ENCODE measurements at regions not wholly inside any gene's neighbourhood (a gene's known extent, or its start where the extent isn't known, plus 50 kb on each side); places are given as distances from the start of the nearest gene placed in this dataset.
"Not testable (repeated sequence)": the region's sequence is repeated elsewhere in the genome, so short reads cannot be mapped to it uniquely, and the experiment has no call there.

- no peak overlapping the region for H3K27ac ChIP-seq
- no peak overlapping the region for H3K4me2 ChIP-seq
- H3K4me3 ChIP-seq = no peak overlapping the region
- H3K9me3 ChIP-seq = no peaks in the 10 kb centered on the region
- ChIA-PET CTCF (no interaction called here), POLR2A (no interaction called here)
- DNase-seq (ENCODE audit: low read depth in 1 of 2, low spot score in 1 of 2) (no peak), FAIRE-seq (no peak), ATAC-seq (no peak)
- peak; percentile 82 for TF ChIP-seq MAFK (IDR thresholded peaks at IDR 0.05; ENCODE audit: partially characterized antibody)
- TF ChIP-seq REST (IDR thresholded peaks at IDR 0.05) = no peak
- H3K4me1 ChIP-seq = peaks cover 29% of the 10 kb centered on the region
These were observed 1225.7 kb downstream of the OTOL1 start for GRCh38 chr3:162722337-162722736.

- H3K9me3 ChIP-seq; FAIRE-seq; POLR2A ChIA-PET; H3K4me2 ChIP-seq; CTCF ChIA-PET; H3K4me3 ChIP-seq; ATAC-seq; H3K27ac ChIP-seq; DNase-seq (ENCODE audit: low read depth in 1 of 2, low spot score in 1 of 2): not testable (repeated sequence)
- 66% methylated on average over 5 of the region's 5 CpGs for WGBS (ENCODE audit: missing lambda C conversion rate)
- peaks cover 29% of the 10 kb centered on the region for H3K4me1 ChIP-seq
These were observed 1226.2 kb downstream of the OTOL1 start for GRCh38 chr3:162722796-162723195.

- TF ChIP-seq ESRRA (IDR thresholded peaks at IDR 0.05; ENCODE audit: borderline replicate concordance, low read length) (no peak), NR3C1 (IDR thresholded peaks at IDR 0.05) (no peak), RCOR1 (IDR thresholded peaks at IDR 0.05; ENCODE audit: low read depth, low read length) (no peak), HOXB5 (CRISPR knock-in tag; IDR thresholded peaks at IDR 0.05) (no peak), KDM5A (IDR thresholded peaks at IDR 0.05) (no peak), FOSL2 (IDR thresholded peaks at IDR 0.05) (peak; percentile 52; the same call in 1 of the 2 replicates), FOSL2 (CRISPR knock-in tag; IDR thresholded peaks at IDR 0.05) (peak; percentile 70), NFE2L2 (conservative IDR thresholded peaks at IDR 0.05; ENCODE audit: low read length) (no peak), MAZ (IDR thresholded peaks at IDR 0.05; ENCODE audit: borderline replicate concordance, low read depth, low read length) (no peak), BCL3 (IDR thresholded peaks at IDR 0.05) (no peak), GATA3 (IDR thresholded peaks at IDR 0.05; ENCODE audit: borderline replicate concordance) (peak; percentile 67; the same call in 1 of the 2 replicates), ZSCAN20 (CRISPR knock-in tag; IDR thresholded peaks at IDR 0.05) (no peak), POLR2A (IDR thresholded peaks at IDR 0.05; ENCODE audit: low read length) (no peak), ELK1 (IDR thresholded peaks at IDR 0.05; ENCODE audit: low read depth, low read length) (no peak), ZNF302 (CRISPR knock-in tag; IDR thresholded peaks at IDR 0.05) (no peak), HMGXB4 (CRISPR knock-in tag; IDR thresholded peaks at IDR 0.05; ENCODE audit: borderline replicate concordance) (no peak), CHD4 (IDR thresholded peaks at IDR 0.05; ENCODE audit: borderline replicate concordance) (no peak), E2F6 (IDR thresholded peaks at IDR 0.05; ENCODE audit: borderline replicate concordance, low read depth) (no peak), CEBPB (IDR thresholded peaks at IDR 0.05) (peak in 1 of 2 experiments; percentile 58; a peak in 1 of 4 replicates), JUNB (IDR thresholded peaks at IDR 0.05) (peak; percentile 72), SMC3 (IDR thresholded peaks at IDR 0.05) (no peak), EHMT2 (IDR thresholded peaks at IDR 0.05; ENCODE audit: low read depth) (no peak)
- ATAC-seq (peak in 1 of 2 experiments; percentile 43; a peak in 2 of 6 replicates), DNase-seq (ENCODE audit: low read depth in 1 of 2, low spot score in 1 of 2) (peak in 1 of 2 experiments; percentile 19), FAIRE-seq (no peak)
- ChIA-PET CTCF (no interaction called here), POLR2A (no interaction called here)
- no peak overlapping the region for H3K4me3 ChIP-seq
- no peak overlapping the region for H3K27ac ChIP-seq
- 7% methylated on average over 3 of the region's 3 CpGs for WGBS (ENCODE audit: missing lambda C conversion rate)
- H3K9me3 ChIP-seq = no peaks in the 10 kb centered on the region
- H3K4me2 ChIP-seq = peak overlapping the region; percentile 52
- H3K4me1 ChIP-seq = peaks cover 13% of the 10 kb centered on the region
These were observed 1233.1 kb downstream of the OTOL1 start for GRCh38 chr3:162729686-162730085.

GRCh38 chr3:162731961-162732360 is 1235.4 kb downstream of the OTOL1 start:
- CTCF ChIA-PET = interaction anchor here (1.2 kb wide), 1 partner anchor 11 kb away, joined by 3 read pairs; no protein-coding TSS in a partner anchor
- DNase-seq (ENCODE audit: low read depth in 1 of 2, low spot score in 1 of 2); H3K4me2 ChIP-seq; H3K27ac ChIP-seq; ATAC-seq; POLR2A ChIA-PET; H3K9me3 ChIP-seq; FAIRE-seq; H3K4me3 ChIP-seq: not testable (repeated sequence)
- WGBS (ENCODE audit: missing lambda C conversion rate) = 83% methylated on average over 5 of the region's 5 CpGs
- H3K4me1 ChIP-seq = peaks cover 13% of the 10 kb centered on the region

Measured in A549 (cell line).